Adrenal gland (tissue), 9 donors: ENCODE measurements at regions not wholly inside any gene's neighbourhood (a gene's known extent, or its start where the extent isn't known, plus 50 kb on each side); places are given as distances from the start of the nearest gene placed in this dataset.
A peak's percentile ranks its signal among the peaks of the same experiment; 100 is the strongest.

Source experiments
- DNase-seq, 7 donors: peaks; one replicate each; pipeline ENCODE4 v3.0.0-alpha.2; 2019 to 2020
- H3K27ac ChIP-seq, 5 donors: fragments of 200-600 bp; sonication (generic) in 4 of 5; 1 replicate in 3 of 5; 2 replicates in 2 of 5; pipeline versions ENCODE4 v1.5.1 to v1.8.0; 2016 to 2020; ENCODE audit warnings: mild to moderate bottlenecking in 1 of 5
- H3K27me3 ChIP-seq: fragments of 200-600 bp; 2 replicates; pipeline ENCODE4 v1.8.0; 2021
- H3K36me3 ChIP-seq, 2 donors: fragments of 200-600 bp; replicated peaks in 1 of 2; 1 replicate in 1 of 2; 2 replicates in 1 of 2; pipeline versions ENCODE4 v1.5.1 to v1.8.0; 2018 to 2022
- H3K4me1 ChIP-seq, 2 donors: fragments of 200-600 bp; replicated peaks in 1 of 2; 1 replicate in 1 of 2; 2 replicates in 1 of 2; pipeline versions ENCODE4 v1.5.1 to v1.8.0; 2018 to 2021
- H3K4me3 ChIP-seq, 4 donors: fragments of 200-600 bp; sonication (generic) in 3 of 4; one replicate each; pipeline ENCODE4 v1.5.1; 2016 to 2018
- H3K9me3 ChIP-seq, 3 donors: fragments of 200-600 bp; sonication (generic) in 1 of 3; replicated peaks in 1 of 3; 1 replicate in 2 of 3; 2 replicates in 1 of 3; pipeline versions ENCODE4 v1.5.1 to v1.8.0; 2016 to 2021
- POLR2A ChIP-seq, 2 donors: fragments of 450-650 bp; IDR thresholded peaks; one replicate each; pipeline ENCODE4 v1.6.1; 2017; ENCODE audit warnings: antibody characterized with exemption in 2 of 2, mild to moderate bottlenecking in 2 of 2, moderate library complexity in 1 of 2
- WGBS, 4 donors: extraction: QIAGEN DNeasy Blood & Tissue Kit in 2 of 4; methylation state at CpG; one replicate each; pipeline versions ENCODE4 v1.1.5 to v1.1.7; 2013 to 2017; 5-methylcytosine and 5-hydroxymethylcytosine counted together
- intact Hi-C, 2 donors: fragments of 100-400 bp; cut with DNase I; formaldehyde crosslinking; loops; one replicate each; pipeline versions ENCODE4 v1.14.1 to v1.15.0; 2022 to 2023
- TF ChIP-seq, protein P1 (sequence below), 6 experiments: fragments of 450-650 bp in 4 of 6; fragments of 200-600 bp in 2 of 6; sonication (generic) in 1 of 6; IDR thresholded peaks; 1 replicate in 5 of 6; 2 replicates in 1 of 6; pipeline versions ENCODE4 v1.5.1 to v1.8.0; 2016 to 2021; ENCODE audit warnings: antibody characterized with exemption in 6 of 6, mild to moderate bottlenecking in 2 of 6, moderate library complexity in 1 of 6
- donor health status: healthy with polysubstance abuse.
- donor health status: Bipolar disorder and iron deficiency.
- donor health status: DM: yes; HTN: yes; CAD: no.
- donor health status: DM: no; HTN: no; CAD: no.
- donor health status: DM: no; HTN: no; CAD: no.

- Histone ChIP-seq H3K4me3 (peak overlapping the region in 1 of 4 donors; percentile 74), H3K36me3 (no peaks in the 10 kb centered on the region), H3K9me3 (no peaks in the 10 kb centered on the region), H3K4me1 (peaks cover 0 to 39% of the 10 kb centered on the region in 2 donors), H3K27ac (no peak overlapping the region), H3K27me3 (no peaks in the 10 kb centered on the region)
- DNase-seq, result no peak
- intact Hi-C loops, result no loop called here
- TF ChIP-seq, protein P1, sequence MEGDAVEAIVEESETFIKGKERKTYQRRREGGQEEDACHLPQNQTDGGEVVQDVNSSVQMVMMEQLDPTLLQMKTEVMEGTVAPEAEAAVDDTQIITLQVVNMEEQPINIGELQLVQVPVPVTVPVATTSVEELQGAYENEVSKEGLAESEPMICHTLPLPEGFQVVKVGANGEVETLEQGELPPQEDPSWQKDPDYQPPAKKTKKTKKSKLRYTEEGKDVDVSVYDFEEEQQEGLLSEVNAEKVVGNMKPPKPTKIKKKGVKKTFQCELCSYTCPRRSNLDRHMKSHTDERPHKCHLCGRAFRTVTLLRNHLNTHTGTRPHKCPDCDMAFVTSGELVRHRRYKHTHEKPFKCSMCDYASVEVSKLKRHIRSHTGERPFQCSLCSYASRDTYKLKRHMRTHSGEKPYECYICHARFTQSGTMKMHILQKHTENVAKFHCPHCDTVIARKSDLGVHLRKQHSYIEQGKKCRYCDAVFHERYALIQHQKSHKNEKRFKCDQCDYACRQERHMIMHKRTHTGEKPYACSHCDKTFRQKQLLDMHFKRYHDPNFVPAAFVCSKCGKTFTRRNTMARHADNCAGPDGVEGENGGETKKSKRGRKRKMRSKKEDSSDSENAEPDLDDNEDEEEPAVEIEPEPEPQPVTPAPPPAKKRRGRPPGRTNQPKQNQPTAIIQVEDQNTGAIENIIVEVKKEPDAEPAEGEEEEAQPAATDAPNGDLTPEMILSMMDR (IDR thresholded peaks at IDR 0.05), result no peak
- TF ChIP-seq POLR2A (IDR thresholded peaks at IDR 0.05), result no peak
- 83 to 94% (median 89%) methylated on average over 7 of the region's 7 CpGs for WGBS, 4 donors
Observed at GRCh38 chr3:72444656-72445223, 403.5 kb downstream of the SHQ1 start.

GRCh38 chr3:72442759-72443158 lies 405.5 kb downstream of the SHQ1 start:
- Histone ChIP-seq H3K4me1 (peaks cover 0 to 42% of the 10 kb centered on the region in 2 donors), H3K9me3 (no peaks in the 10 kb centered on the region), H3K27me3 (no peaks in the 10 kb centered on the region), H3K4me3 (no peak overlapping the region), H3K36me3 (no peaks in the 10 kb centered on the region), H3K27ac (no peak overlapping the region)
- TF ChIP-seq, protein P1 (IDR thresholded peaks at IDR 0.05), result no peak
- TF ChIP-seq POLR2A (IDR thresholded peaks at IDR 0.05), result no peak
- DNase-seq, result no peak
- intact Hi-C loops, result no loop called here
- 88 to 96% (median 90%) methylated on average over 4 of the region's 4 CpGs for WGBS, 4 donors

DNA sequence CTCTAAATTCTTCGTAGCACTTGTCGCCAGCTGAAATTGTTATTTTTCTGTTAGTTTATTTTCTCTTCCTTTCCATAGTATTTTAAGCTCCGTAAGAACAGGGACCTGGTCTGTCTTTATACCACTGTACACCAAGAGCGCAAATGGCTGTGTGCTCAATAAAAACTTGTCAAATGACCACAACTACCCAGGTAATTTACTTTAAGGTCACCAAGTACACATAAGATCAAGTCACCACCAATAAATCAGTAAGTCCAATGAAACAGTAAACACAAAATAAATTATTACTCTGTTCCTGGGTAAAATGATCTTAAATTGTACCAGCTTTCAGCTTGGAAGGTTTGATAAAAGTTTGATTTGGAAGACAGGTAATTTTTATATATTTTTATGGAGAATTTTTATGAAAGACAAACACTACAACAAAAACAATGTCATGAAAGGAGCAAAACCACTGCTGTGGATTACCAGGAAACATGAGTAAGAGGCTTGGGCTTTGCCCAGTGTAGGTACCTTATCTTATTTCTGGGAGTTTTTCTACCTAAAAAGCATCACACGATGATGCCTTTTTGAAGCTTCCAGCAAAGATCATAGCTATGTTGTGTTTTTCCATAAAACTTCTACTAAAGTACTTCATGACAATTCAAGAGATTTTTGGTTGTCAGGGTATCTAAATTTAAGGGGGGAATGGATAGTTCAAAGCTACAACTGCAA lies 406.8 kb downstream of the SHQ1 start:
- WGBS, 4 donors, result 87 to 88% (median 88%) methylated on average over 5 of the region's 5 CpGs
- no peaks in the 10 kb centered on the region for H3K36me3 ChIP-seq
- no peak for TF ChIP-seq POLR2A (IDR thresholded peaks at IDR 0.05)
- TF ChIP-seq, protein P1 (IDR thresholded peaks at IDR 0.05), result no peak
- no peak for DNase-seq
- H3K27me3 ChIP-seq, result no peaks in the 10 kb centered on the region
- no peaks in the 10 kb centered on the region for H3K9me3 ChIP-seq
- H3K4me1 ChIP-seq, result peaks cover 0 to 45% of the 10 kb centered on the region in 2 donors
- H3K27ac ChIP-seq, result no peak overlapping the region
- H3K4me3 ChIP-seq, result no peak overlapping the region
- intact Hi-C loops, result no loop called here

DNA sequence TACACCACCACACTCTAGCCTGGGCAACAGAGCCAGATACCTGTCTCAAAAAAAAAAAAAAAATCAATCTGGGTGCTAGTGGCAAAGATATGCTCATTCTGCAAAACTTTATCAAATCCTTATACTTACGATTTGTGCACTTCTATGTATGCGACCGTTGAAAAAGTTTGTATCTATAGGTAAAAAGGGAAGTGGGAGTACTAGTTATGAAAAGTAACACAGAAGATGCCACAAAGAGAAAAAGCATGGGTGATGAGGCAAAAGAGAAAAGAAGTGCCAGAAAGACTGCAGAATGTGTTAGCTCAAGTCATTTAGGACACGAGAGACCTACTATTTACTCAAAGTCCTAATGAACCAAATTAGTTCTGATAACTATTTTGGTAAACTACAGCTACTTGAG lies 407.8 kb downstream of the SHQ1 start:
- intact Hi-C loops, result no loop called here
- H3K36me3 ChIP-seq, result no peaks in the 10 kb centered on the region
- H3K9me3 ChIP-seq, result no peaks in the 10 kb centered on the region
- WGBS, 4 donors, result 79 to 91% (median 88%) methylated on average over 4 of the region's 4 CpGs
- DNase-seq, result no peak
- H3K27ac ChIP-seq, result no peak overlapping the region
- H3K4me1 ChIP-seq, result peaks cover 0 to 40% of the 10 kb centered on the region in 2 donors
- no peak overlapping the region for H3K4me3 ChIP-seq
- H3K27me3 ChIP-seq, result no peaks in the 10 kb centered on the region
- TF ChIP-seq, protein P1 (IDR thresholded peaks at IDR 0.05), result no peak
- TF ChIP-seq POLR2A (IDR thresholded peaks at IDR 0.05), result no peak
